IPS-18a (cell line): ENCODE measurements at regions not wholly inside any gene's neighbourhood (a gene's known extent, or its start where the extent isn't known, plus 50 kb on each side); places are given as distances from the start of the nearest gene placed in this dataset.

Source experiments
- H3K27ac ChIP-seq: one replicate; pipeline ENCODE4 v1.5.1; 2013; ENCODE audit warnings: low read length
- H3K27me3 ChIP-seq: one replicate; pipeline ENCODE4 v1.6.1; 2013; ENCODE audit warnings: mild to moderate bottlenecking, low read length; ENCODE audit not compliant: control insufficient read depth, insufficient read depth
- H3K36me3 ChIP-seq: one replicate; pipeline ENCODE4 v1.6.1; 2013; ENCODE audit warnings: low read depth, low read length; ENCODE audit not compliant: control insufficient read depth
- H3K4me1 ChIP-seq: one replicate; pipeline ENCODE4 v1.6.1; 2013; ENCODE audit warnings: low read depth, low read length; ENCODE audit not compliant: control insufficient read depth
- H3K4me3 ChIP-seq: one replicate; pipeline ENCODE4 v1.5.1; 2013; ENCODE audit warnings: low read length
- H3K9ac ChIP-seq: one replicate; pipeline ENCODE4 v1.6.1; 2013; ENCODE audit warnings: mild to moderate bottlenecking, low read length, moderate library complexity
- H3K9me3 ChIP-seq: one replicate; pipeline ENCODE4 v1.6.1; 2013; ENCODE audit warnings: low read depth, low read length; ENCODE audit not compliant: control insufficient read depth

DNA sequence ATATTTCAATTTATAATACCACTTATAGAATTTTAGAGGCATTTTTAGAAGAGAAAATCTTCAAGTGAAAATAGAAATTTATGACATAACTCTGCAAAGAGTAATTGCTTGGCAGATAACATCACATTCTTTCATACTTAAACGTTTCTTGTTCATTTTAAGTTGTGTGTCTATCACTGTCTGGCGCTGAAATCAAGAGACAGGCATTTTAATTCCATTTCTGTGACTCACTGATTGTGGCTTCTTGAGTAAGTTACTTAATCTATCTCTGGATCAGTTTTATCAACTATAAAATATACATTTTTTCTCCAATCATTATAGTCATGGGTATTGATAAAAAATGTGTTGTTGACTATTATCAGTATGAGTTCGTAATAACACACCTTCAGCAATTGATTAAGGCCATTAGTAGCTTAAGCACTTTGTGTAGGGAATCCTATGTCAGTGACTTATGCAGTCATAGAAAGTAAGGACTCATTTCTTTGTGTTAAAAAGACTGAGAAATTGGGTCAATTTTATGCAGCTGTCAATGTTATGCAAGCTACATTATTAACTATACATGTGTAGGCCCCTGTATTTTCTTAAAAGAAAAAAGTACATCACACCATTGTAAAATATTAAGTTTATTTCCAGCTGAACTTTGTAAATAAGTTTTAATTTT is 497.3 kb downstream of the CCDC85A start:
- no peaks in the 10 kb centered on the region for H3K9me3 ChIP-seq
- H3K36me3 ChIP-seq, result no peaks in the 10 kb centered on the region
- H3K9ac ChIP-seq, result no peak overlapping the region
- H3K4me1 ChIP-seq, result no peaks in the 10 kb centered on the region
- H3K27me3 ChIP-seq, result no peaks in the 10 kb centered on the region
- no peak overlapping the region for H3K4me3 ChIP-seq
- H3K27ac ChIP-seq, result no peak overlapping the region

DNA sequence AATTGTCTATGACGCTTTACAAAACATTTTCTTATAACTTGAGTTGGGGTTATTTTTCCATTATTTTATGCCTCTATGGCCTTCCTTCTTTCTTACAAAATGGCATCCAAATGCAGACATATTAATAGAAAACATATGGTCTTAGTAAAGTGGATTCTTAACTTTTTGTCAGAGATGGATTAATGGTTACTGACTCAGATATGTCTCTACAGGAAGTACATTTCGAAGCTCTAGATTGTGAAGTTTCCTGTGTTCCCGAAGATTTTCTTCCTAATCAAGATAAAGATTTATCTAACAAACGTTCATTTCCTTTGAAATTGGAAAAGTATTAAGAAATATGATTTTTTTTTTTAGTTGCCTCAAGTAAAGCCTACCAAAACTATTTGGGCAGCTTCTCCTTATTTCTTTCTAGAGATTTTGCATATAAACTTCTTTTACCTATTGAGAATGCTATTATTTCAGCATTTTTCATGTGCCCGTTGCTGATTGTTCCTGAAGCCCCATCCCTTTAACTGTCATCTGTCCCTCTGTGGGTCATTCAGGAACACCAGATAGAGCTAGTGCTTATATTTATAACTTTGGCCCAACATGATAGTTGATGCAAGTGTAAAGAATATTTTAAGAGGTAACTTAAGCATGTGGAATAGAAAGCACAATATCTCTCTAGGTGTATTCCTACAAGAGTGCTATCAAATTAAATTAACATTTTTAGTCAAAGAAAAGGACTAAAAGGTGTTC is 498.0 kb downstream of the CCDC85A start:
- Histone ChIP-seq H3K27ac (no peak overlapping the region), H3K4me3 (no peak overlapping the region), H3K9me3 (no peaks in the 10 kb centered on the region), H3K27me3 (no peaks in the 10 kb centered on the region), H3K36me3 (no peaks in the 10 kb centered on the region), H3K4me1 (no peaks in the 10 kb centered on the region), H3K9ac (no peak overlapping the region)

DNA sequence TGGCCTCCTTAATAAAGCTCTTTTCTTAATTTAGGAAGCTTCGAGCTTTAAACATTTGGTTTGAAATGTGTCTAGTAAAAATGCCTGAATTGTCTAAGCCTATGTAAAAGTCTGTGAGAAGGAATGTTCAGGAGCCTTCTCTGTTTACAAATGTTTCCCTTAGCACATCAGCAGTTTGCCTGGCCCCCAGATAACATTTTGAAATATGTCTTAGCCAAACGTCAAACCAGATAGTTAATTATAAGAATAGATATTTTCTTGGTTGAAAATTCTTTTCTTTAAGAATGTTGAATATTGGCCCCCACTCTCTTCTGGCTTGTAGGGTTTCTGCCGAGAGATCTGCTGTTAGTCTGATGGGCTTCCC is 498.6 kb downstream of the CCDC85A start:
- Histone ChIP-seq H3K27me3 (no peaks in the 10 kb centered on the region), H3K4me1 (no peaks in the 10 kb centered on the region), H3K4me3 (no peak overlapping the region), H3K9me3 (no peaks in the 10 kb centered on the region), H3K9ac (no peak overlapping the region), H3K27ac (no peak overlapping the region), H3K36me3 (no peaks in the 10 kb centered on the region)

DNA sequence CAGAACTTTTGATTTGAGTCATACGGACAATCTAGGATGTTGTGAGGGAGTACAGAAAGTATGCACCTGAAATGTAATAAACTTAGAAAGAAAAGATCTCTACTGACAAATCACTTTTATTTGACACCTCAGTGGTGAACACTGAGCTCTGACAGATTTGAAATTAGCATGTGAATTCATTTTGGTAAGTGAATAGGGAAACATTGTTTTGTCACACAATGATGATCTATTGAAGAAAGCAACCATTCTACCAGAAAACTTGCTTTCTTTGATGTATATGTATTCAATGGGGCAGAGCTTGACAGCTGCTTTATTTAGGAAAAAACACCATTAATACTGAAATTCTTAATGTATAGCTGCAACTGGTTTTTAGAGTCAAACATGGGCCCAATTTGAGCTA is 500.5 kb downstream of the CCDC85A start:
- H3K4me3 ChIP-seq, result no peak overlapping the region
- H3K27ac ChIP-seq, result no peak overlapping the region
- no peaks in the 10 kb centered on the region for H3K9me3 ChIP-seq
- H3K4me1 ChIP-seq, result no peaks in the 10 kb centered on the region
- no peaks in the 10 kb centered on the region for H3K27me3 ChIP-seq
- H3K9ac ChIP-seq, result no peak overlapping the region
- H3K36me3 ChIP-seq, result no peaks in the 10 kb centered on the region

DNA sequence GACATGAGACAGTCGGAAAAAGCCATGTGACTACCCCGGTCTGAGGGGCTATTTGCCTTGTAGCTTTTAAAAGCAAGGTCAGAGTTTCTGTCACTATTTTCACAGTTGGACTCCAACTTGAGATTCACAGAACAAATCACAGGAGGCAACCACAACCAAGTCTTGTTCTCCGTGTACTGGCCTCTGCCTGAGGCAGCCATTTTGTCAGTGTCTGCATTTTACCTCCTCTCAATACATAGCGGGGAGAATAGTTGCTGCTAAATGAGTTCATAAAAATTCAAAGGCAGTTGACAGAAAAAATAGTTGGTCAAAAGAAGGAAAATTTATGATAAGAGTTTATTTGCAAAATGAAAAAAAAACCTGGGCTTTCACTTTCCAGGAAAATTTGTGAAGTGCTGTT is 501.4 kb downstream of the CCDC85A start:
- Histone ChIP-seq H3K9ac (no peak overlapping the region), H3K9me3 (no peaks in the 10 kb centered on the region), H3K27ac (no peak overlapping the region), H3K27me3 (no peaks in the 10 kb centered on the region), H3K4me3 (no peak overlapping the region), H3K4me1 (no peaks in the 10 kb centered on the region), H3K36me3 (no peaks in the 10 kb centered on the region)

DNA sequence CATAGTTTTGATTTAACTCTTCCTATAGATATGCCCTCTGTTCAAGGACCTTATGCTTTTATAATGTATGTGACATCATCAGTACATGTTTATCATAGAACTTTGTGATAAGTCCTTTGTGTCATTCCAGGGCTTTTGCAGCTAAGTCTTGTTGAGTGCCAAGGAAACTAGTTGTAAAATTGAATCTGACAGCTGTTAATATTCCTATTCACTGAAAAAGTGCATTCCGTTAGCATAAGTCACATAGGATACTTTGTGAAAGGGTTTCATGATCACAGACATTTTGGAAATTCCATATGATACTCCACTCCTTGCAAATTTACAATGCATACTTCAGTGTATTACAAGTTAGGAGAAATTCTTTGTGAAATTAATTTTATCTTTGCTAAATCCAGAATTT is 503.4 kb downstream of the CCDC85A start:
- Histone ChIP-seq H3K27ac (no peak overlapping the region), H3K27me3 (no peaks in the 10 kb centered on the region), H3K4me3 (no peak overlapping the region), H3K4me1 (no peaks in the 10 kb centered on the region), H3K36me3 (no peaks in the 10 kb centered on the region), H3K9ac (no peak overlapping the region), H3K9me3 (no peaks in the 10 kb centered on the region)

DNA sequence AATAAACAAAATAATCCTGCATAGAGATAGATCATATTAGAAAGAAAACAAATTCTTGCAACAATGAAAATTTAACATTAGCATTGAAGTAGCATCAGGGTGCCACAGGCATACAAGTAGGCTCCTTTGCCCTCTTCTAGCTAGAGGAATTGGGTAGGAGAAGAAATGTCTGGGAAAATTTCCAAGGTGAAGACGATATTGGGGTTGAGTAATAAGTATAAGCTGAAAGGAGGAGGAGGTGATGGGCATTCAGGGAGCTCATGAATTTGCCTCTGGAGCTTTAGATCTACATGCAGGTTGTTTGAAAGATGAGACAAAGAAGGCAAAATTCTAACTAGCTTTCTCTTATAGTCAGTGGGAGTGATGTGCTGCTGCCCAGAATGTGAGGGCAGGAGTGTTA is 504.9 kb downstream of the CCDC85A start:
- H3K27ac ChIP-seq, result no peak overlapping the region

DNA sequence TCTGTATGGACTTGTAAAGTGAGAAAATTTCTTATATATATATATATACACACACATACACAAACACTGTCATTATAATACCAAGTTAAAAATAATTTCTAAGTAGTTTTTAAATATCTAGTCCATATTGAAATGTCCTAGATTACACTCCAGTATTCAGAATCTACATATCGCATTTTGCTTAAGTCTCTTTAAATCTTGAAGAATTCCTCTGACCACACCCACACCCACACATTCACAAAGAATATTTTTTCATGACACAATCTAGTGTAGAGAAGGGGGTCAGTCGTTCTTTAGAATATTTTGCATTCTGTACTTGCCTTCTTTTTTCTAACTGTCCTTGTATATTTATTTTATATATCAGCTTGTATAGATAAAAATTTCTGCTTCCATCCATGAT is 509.7 kb downstream of the CCDC85A start:
- Histone ChIP-seq H3K36me3 (no peaks in the 10 kb centered on the region), H3K27ac (no peak overlapping the region), H3K27me3 (no peaks in the 10 kb centered on the region), H3K4me1 (no peaks in the 10 kb centered on the region), H3K9me3 (no peaks in the 10 kb centered on the region), H3K4me3 (no peak overlapping the region), H3K9ac (no peak overlapping the region)

More for the DNA sequence above, 504.9 kb downstream of the CCDC85A start:
- Histone ChIP-seq H3K9ac (no peak overlapping the region), H3K9me3 (no peaks in the 10 kb centered on the region), H3K4me1 (no peaks in the 10 kb centered on the region), H3K27me3 (no peaks in the 10 kb centered on the region), H3K36me3 (no peaks in the 10 kb centered on the region), H3K4me3 (no peak overlapping the region)

DNA sequence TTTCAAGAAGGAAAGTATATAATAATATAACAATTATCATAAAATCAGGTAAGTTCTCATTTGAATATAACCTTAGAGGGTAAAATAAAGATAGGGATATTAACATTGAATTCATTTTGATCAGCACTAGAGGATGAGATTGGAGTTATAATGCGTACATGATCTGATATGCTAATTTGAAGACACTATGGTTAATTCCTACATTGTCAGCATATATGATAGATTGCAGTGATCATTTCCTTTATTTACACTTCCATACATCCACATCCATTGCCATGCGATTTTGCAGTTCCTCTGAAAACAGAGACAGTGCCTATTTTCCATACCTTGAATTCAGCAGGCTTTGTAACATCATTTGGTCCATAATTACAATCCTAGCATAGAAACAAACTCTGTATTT is 519.2 kb downstream of the CCDC85A start:
- Histone ChIP-seq H3K4me1 (no peaks in the 10 kb centered on the region), H3K9ac (no peak overlapping the region), H3K36me3 (no peaks in the 10 kb centered on the region), H3K27me3 (no peaks in the 10 kb centered on the region), H3K9me3 (no peaks in the 10 kb centered on the region), H3K4me3 (no peak overlapping the region), H3K27ac (no peak overlapping the region)

DNA sequence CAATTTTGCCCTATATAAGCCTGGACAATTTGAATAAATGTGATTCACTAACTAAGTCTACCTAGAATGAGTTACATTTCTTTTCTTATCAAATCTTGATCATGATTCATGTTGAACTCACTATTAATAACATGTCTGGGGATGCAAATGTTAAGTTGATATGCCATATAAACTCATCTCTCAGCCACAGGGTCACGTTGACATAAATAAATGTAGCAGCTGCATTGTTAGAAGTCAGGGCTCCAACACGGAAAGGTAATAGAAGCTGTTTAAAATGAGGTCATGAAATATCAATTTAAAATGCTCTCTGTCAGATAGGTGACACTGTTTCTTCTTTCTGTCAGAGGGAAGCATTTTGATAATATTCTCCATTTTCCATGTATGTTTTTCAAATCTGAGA is 521.9 kb downstream of the CCDC85A start:
- Histone ChIP-seq H3K27ac (no peak overlapping the region), H3K9ac (no peak overlapping the region), H3K36me3 (no peaks in the 10 kb centered on the region), H3K27me3 (no peaks in the 10 kb centered on the region), H3K4me3 (no peak overlapping the region), H3K4me1 (no peaks in the 10 kb centered on the region), H3K9me3 (no peaks in the 10 kb centered on the region)

DNA sequence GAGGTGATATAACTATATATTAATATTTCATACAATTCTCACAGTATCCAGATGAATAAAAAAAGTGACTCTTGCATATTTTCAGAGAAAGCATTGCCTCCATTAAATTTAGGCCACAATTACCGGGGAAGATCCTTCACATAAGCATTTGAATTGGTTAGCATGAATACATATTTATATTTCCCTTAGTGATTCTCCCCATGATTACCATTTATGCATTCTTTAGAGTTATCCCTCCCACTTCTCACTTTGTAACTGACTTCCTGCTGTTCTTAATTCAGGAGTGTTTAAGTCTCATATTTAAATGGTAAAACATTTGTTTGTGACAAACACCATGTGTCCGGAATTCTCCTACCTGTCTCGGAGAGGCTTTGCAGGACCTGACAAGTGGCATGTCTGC is 523.4 kb downstream of the CCDC85A start:
- H3K4me3 ChIP-seq, result no peak overlapping the region
- H3K9me3 ChIP-seq, result no peaks in the 10 kb centered on the region
- no peaks in the 10 kb centered on the region for H3K36me3 ChIP-seq
- no peak overlapping the region for H3K9ac ChIP-seq
- H3K27me3 ChIP-seq, result no peaks in the 10 kb centered on the region
- no peak overlapping the region for H3K27ac ChIP-seq
- no peaks in the 10 kb centered on the region for H3K4me1 ChIP-seq

DNA sequence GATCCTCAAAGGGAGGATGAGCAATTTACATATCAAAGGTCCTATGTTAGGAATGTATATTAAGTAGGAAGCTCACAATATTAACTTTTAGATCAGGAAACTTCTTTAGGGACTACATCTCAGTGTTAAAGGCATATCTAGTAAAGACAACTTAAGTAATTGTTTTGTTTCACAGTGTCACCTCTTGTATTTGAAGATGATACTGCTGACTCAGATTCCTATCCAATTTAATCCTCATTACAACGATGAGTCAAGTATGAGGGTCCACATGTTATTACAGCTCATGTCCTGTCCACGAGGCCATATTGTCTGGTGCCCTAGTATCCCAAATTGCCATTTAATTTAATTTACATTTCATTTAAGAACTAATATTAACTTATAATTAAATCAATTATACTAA is 523.9 kb downstream of the CCDC85A start:
- Histone ChIP-seq H3K27ac (no peak overlapping the region), H3K9me3 (no peaks in the 10 kb centered on the region), H3K4me1 (no peaks in the 10 kb centered on the region), H3K27me3 (no peaks in the 10 kb centered on the region), H3K9ac (no peak overlapping the region), H3K4me3 (no peak overlapping the region), H3K36me3 (no peaks in the 10 kb centered on the region)
